ENCODE measurements at regions not wholly inside any gene's neighbourhood (a gene's known extent, or its start where the extent isn't known, plus 50 kb on each side); places are given as distances from the start of the nearest gene placed in this dataset.

DNA sequence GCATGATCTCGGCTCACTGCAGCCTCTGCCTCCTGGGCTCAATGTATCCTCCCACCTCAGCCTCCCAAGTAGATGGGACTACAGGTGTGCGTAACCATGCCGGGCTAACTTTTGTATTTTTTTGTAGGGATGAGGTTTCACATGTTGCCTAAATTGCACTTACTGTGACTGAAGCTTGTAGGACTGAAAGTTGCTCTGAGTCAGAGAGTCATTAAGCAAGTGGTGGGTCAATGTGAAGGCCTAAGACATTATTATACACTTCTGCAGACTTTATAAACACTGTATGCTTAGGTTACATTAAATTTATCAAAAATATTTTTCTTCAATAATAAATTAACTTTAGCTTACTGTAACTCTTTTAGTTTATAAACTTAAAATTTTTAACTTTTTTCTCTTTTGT is 170.2 kb downstream of the FAT4 start:
- POLR2A ChIA-PET, result no interaction called here
- TF ChIP-seq GATA2 (IDR thresholded peaks at IDR 0.05; ENCODE audit: insufficient read depth, insufficient read length, low read depth, low read length), result no peak
- TF ChIP-seq, protein P1, sequence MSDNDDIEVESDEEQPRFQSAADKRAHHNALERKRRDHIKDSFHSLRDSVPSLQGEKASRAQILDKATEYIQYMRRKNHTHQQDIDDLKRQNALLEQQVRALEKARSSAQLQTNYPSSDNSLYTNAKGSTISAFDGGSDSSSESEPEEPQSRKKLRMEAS (IDR thresholded peaks at IDR 0.05; ENCODE audit: insufficient read depth, insufficient read length), result no peak
- TF ChIP-seq, protein P2, sequence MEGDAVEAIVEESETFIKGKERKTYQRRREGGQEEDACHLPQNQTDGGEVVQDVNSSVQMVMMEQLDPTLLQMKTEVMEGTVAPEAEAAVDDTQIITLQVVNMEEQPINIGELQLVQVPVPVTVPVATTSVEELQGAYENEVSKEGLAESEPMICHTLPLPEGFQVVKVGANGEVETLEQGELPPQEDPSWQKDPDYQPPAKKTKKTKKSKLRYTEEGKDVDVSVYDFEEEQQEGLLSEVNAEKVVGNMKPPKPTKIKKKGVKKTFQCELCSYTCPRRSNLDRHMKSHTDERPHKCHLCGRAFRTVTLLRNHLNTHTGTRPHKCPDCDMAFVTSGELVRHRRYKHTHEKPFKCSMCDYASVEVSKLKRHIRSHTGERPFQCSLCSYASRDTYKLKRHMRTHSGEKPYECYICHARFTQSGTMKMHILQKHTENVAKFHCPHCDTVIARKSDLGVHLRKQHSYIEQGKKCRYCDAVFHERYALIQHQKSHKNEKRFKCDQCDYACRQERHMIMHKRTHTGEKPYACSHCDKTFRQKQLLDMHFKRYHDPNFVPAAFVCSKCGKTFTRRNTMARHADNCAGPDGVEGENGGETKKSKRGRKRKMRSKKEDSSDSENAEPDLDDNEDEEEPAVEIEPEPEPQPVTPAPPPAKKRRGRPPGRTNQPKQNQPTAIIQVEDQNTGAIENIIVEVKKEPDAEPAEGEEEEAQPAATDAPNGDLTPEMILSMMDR (IDR thresholded peaks at IDR 0.05; ENCODE audit: extremely low read depth in 1 of 2, insufficient read depth in 1 of 2, low read depth in 1 of 2, low read length in 2 of 2), result no peak
- no peak for TF ChIP-seq JUN (IDR thresholded peaks at IDR 0.05; ENCODE audit: borderline replicate concordance, insufficient read depth, insufficient read length, low read depth)
- TF ChIP-seq POLR2A (IDR thresholded peaks at IDR 0.05; ENCODE audit: low read depth, low read length), result no peak
- no peak for TF ChIP-seq MYC (IDR thresholded peaks at IDR 0.05; ENCODE audit: low read depth, low read length)
- no peak for TF ChIP-seq FOS (IDR thresholded peaks at IDR 0.05; ENCODE audit: borderline replicate concordance, insufficient read depth, low read length)
- no peak for TF ChIP-seq EZH2 (IDR thresholded peaks at IDR 0.05; ENCODE audit: borderline replicate concordance, low read depth, low read length, severe bottlenecking)
- no peak for TF ChIP-seq POLR2AphosphoS5 (IDR thresholded peaks at IDR 0.05; ENCODE audit: insufficient read depth, low read depth, low read length)
- Histone ChIP-seq H3K4me2 (ENCODE audit: insufficient read depth, low read length) (no peak overlapping the region), H3K9me1 (replicated peaks; ENCODE audit: control insufficient read depth, extremely low read depth, insufficient read depth, low read length) (no peaks in the 10 kb centered on the region), H3K36me3 (ENCODE audit: control insufficient read depth in 2 of 2, extremely low read depth in 1 of 2, insufficient read depth in 2 of 2, low read length in 2 of 2) (peaks cover 5 to 11% of the 10 kb centered on the region in 2 experiments), H3K4me3 (replicated peaks in 1 of 3; ENCODE audit: insufficient read depth in 1 of 3, low read depth in 1 of 3, low read length in 3 of 3) (no peak overlapping the region), H4K20me1 (replicated peaks; ENCODE audit: control insufficient read depth, extremely low read depth, insufficient read depth, low read length) (no peaks in the 10 kb centered on the region), H3K4me1 (ENCODE audit: control insufficient read depth, extremely low read depth, insufficient read depth, low read length) (no peaks in the 10 kb centered on the region), H3K27me3 (ENCODE audit: control insufficient read depth in 2 of 2, insufficient read depth in 2 of 2, low read length in 2 of 2) (no peaks in the 10 kb centered on the region), H3K9ac (replicated peaks; ENCODE audit: extremely low read depth, insufficient read depth, low read length) (no peak overlapping the region), H3K9me3 (replicated peaks; ENCODE audit: control insufficient read depth, insufficient read depth, low read length) (no peaks in the 10 kb centered on the region), H3K79me2 (ENCODE audit: control insufficient read depth, insufficient read depth, low read length) (no peaks in the 10 kb centered on the region), H2AFZ (ENCODE audit: low read depth, low read length) (no peak overlapping the region), H3K27ac (ENCODE audit: insufficient read depth, low read depth, low read length) (no peak overlapping the region)
- intact Hi-C loops (cut with micrococcal nuclease) (loop anchor here (5.0 kb wide), 1 partner anchor 98 kb away; no protein-coding TSS in a partner anchor), dilution Hi-C loops (cut with MboI; ENCODE audit: extremely low pct_ligation_motif_present, low sequenced_read_pairs) (no loop called here)
- FAIRE-seq (no peak), DNase-seq (ENCODE audit: low read depth, low spot score) (no peak)
- CTCF ChIA-PET, result interaction anchor here (1.2 to 1.6 kb wide), 4 partner anchors 8 to 255 kb away, joined by 3 to 5 read pairs (median 4); no protein-coding TSS in a partner anchor
- BruUV-seq (replicated peaks), result no TSS peak
